Panc1 (cell line): ENCODE measurements at regions not wholly inside any gene's neighbourhood (a gene's known extent, or its start where the extent isn't known, plus 50 kb on each side); places are given as distances from the start of the nearest gene placed in this dataset.

Experiments used
- ATAC-seq: fragments of 200-7000 bp; cut with Tn5 transposase; 2 replicates; pipeline ENCODE4 v1.9.1; 2020; ENCODE audit warnings: mild to moderate bottlenecking, moderate library complexity
- BruUV-seq: library from RNA; stranded (reverse); fragments of 400-500 nt; replicated peaks from 2 replicates; lab custom pipeline; 2021; lab: Mats Ljungman, UMichigan
- CTCF ChIA-PET: fragments of 300-600 bp; sonication (Branson Sonifier 250); formaldehyde crosslinking; loops from one replicate; lab custom pipeline; 2022; ENCODE audit warnings: antibody characterized with exemption; lab: Charles Lee
- POLR2A ChIA-PET: fragments of 300-600 bp; sonication (Branson Sonifier 250); formaldehyde crosslinking; loops from one replicate; lab custom pipeline; 2022; ENCODE audit warnings: antibody characterized with exemption; lab: Charles Lee
- DNase-seq: peaks from one replicate; pipeline ENCODE4 v3.0.0-alpha.2; 2010; ENCODE audit warnings: low read depth, low spot score
- H3K27ac ChIP-seq: 2 replicates; pipeline ENCODE4 v1.5.1; 2011; ENCODE audit warnings: mild to moderate bottlenecking, low read length, inconsistent platforms
- H3K27me3 ChIP-seq: fragments of 200-500 bp; sonication (Bioruptor generic); 2 replicates; pipeline ENCODE4 v1.6.0; 2014; ENCODE audit warnings: low read length, inconsistent platforms; ENCODE audit not compliant: control insufficient read depth, insufficient read depth
- H3K36me3 ChIP-seq: fragments of 200-500 bp; sonication (Bioruptor generic); 2 replicates; pipeline ENCODE4 v1.5.1; 2014; ENCODE audit warnings: inconsistent platforms, mild to moderate bottlenecking, low read length, moderate library complexity; ENCODE audit not compliant: control insufficient read depth, insufficient read depth
- H3K4me1 ChIP-seq: 2 replicates; pipeline ENCODE4 v1.5.1; 2011; ENCODE audit warnings: inconsistent platforms, mild to moderate bottlenecking, low read length, moderate library complexity; ENCODE audit not compliant: control insufficient read depth, insufficient read depth
- H3K4me3 ChIP-seq, 2 experiments: 2 replicates each; pipeline ENCODE4 v1.5.1; 2011 to 2012; ENCODE audit warnings: low read depth in 2 of 2, low read length in 2 of 2, mild to moderate bottlenecking in 2 of 2, inconsistent platforms in 1 of 2, moderate library complexity in 1 of 2
- H3K9me3 ChIP-seq: fragments of 200-500 bp; sonication (Bioruptor generic); 2 replicates; pipeline ENCODE4 v1.5.1; 2014; ENCODE audit warnings: low read depth, mild to moderate bottlenecking, inconsistent platforms, low read length, moderate library complexity; ENCODE audit not compliant: control insufficient read depth, insufficient read depth
- CTCF ChIP-seq: fragments of 450-650 bp; IDR thresholded peaks from 2 replicates; pipeline ENCODE4 v1.5.1; 2017; ENCODE audit warnings: mild to moderate bottlenecking
- POLR2AphosphoS5 ChIP-seq: IDR thresholded peaks from 2 replicates; pipeline ENCODE4 v1.6.1; 2012; ENCODE audit warnings: mild to moderate bottlenecking, low read depth, low read length, moderate library complexity
- REST ChIP-seq, 2 experiments: IDR thresholded peaks; 2 replicates each; pipeline ENCODE4 v1.6.1; 2011 to 2012; ENCODE audit warnings: low read depth in 2 of 2, control low read depth in 1 of 2, low read length in 1 of 2, mild to moderate bottlenecking in 1 of 2, moderate library complexity in 1 of 2; ENCODE audit not compliant: insufficient read depth in 1 of 2
- SIN3A ChIP-seq: IDR thresholded peaks from 2 replicates; pipeline ENCODE4 v1.6.1; 2012; ENCODE audit warnings: low read depth, mild to moderate bottlenecking, low read length, moderate library complexity, borderline replicate concordance; ENCODE audit not compliant: insufficient read depth
- TCF7L2 ChIP-seq: IDR thresholded peaks from 2 replicates; pipeline ENCODE4 v1.6.1; 2011; ENCODE audit warnings: mild to moderate bottlenecking, low read depth, low read length, inconsistent platforms
- in situ Hi-C: cut with HindIII; loops from 2 replicates; pipeline ENCODE4 v1.10.0; 2016; ENCODE audit warnings: low sequenced_read_pairs, low pct_unique_long_range_greater_than_20kb
- intact Hi-C: fragments of 100-400 bp; cut with micrococcal nuclease; formaldehyde crosslinking; loops from one replicate; pipeline ENCODE4 v1.10.0; 2022; ENCODE audit not compliant: unreplicated experiment

GRCh38 chr3:5788496-5788895, 601.0 kb downstream of the EDEM1 start:
- POLR2A ChIA-PET, result no interaction called here

GRCh38 chr3:5791558-5791957, 604.1 kb downstream of the EDEM1 start:
- ChIA-PET POLR2A (no interaction called here), CTCF (no interaction called here)
- ATAC-seq, result no peak
- no peak overlapping the region for H3K27ac ChIP-seq
- H3K4me1 ChIP-seq, result no peaks in the 10 kb centered on the region
- H3K4me3 ChIP-seq, result no peak overlapping the region
- peak; percentile 20 for DNase-seq
- no peaks in the 10 kb centered on the region for H3K27me3 ChIP-seq
- no TSS peak for BruUV-seq
- no peaks in the 10 kb centered on the region for H3K9me3 ChIP-seq
- intact Hi-C loops, result no loop called here
- no peak for TF ChIP-seq CTCF
- no peak for TF ChIP-seq TCF7L2
- no peak for TF ChIP-seq SIN3A
- no peak for TF ChIP-seq POLR2AphosphoS5
- TF ChIP-seq REST (IDR thresholded peaks at IDR 0.05; ENCODE audit: insufficient read depth in 1 of 2, low read depth in 2 of 2, low read length in 1 of 2), result no peak
- no peaks in the 10 kb centered on the region for H3K36me3 ChIP-seq
- in situ Hi-C loops, result no loop called here

More at GRCh38 chr3:5788496-5788895, 601.0 kb downstream of the EDEM1 start:
- H3K9me3 ChIP-seq, result no peaks in the 10 kb centered on the region
- in situ Hi-C loops, result no loop called here
- H3K27ac ChIP-seq, result no peak overlapping the region
- no peak for TF ChIP-seq CTCF
- TF ChIP-seq TCF7L2, result no peak
- no peak for TF ChIP-seq POLR2AphosphoS5
- no peak for TF ChIP-seq SIN3A
- TF ChIP-seq REST (IDR thresholded peaks at IDR 0.05; ENCODE audit: insufficient read depth in 1 of 2, low read depth in 2 of 2, low read length in 1 of 2), result no peak
- no TSS peak for BruUV-seq
- ATAC-seq (no peak), DNase-seq (no peak)
- intact Hi-C loops, result no loop called here
- CTCF ChIA-PET, result no interaction called here
- no peak overlapping the region for H3K4me3 ChIP-seq
- no peaks in the 10 kb centered on the region for H3K36me3 ChIP-seq
- H3K27me3 ChIP-seq, result no peaks in the 10 kb centered on the region
- no peaks in the 10 kb centered on the region for H3K4me1 ChIP-seq
